OCI-LY3 (cell line): ENCODE measurements at regions not wholly inside any gene's neighbourhood (a gene's known extent, or its start where the extent isn't known, plus 50 kb on each side); places are given as distances from the start of the nearest gene placed in this dataset.
"Not testable (repeated sequence)": the region's sequence is repeated elsewhere in the genome, so short reads cannot be mapped to it uniquely, and the experiment has no call there.

Source experiments
- EZH2phosphoT487 ChIP-seq: fragments of 200-600 bp; shearing (Covaris generic); IDR thresholded peaks from 2 replicates; pipeline ENCODE4 v1.6.1; 2018; ENCODE audit warnings: antibody characterized with exemption, mixed run types, low read depth
- TF ChIP-seq, protein P1 (sequence below): fragments of 200-600, 300-600 bp; sonication (generic); IDR thresholded peaks from 2 replicates; pipeline ENCODE4 v1.5.1; 2014; ENCODE audit warnings: antibody characterized with exemption, low read length, low read depth

DNA sequence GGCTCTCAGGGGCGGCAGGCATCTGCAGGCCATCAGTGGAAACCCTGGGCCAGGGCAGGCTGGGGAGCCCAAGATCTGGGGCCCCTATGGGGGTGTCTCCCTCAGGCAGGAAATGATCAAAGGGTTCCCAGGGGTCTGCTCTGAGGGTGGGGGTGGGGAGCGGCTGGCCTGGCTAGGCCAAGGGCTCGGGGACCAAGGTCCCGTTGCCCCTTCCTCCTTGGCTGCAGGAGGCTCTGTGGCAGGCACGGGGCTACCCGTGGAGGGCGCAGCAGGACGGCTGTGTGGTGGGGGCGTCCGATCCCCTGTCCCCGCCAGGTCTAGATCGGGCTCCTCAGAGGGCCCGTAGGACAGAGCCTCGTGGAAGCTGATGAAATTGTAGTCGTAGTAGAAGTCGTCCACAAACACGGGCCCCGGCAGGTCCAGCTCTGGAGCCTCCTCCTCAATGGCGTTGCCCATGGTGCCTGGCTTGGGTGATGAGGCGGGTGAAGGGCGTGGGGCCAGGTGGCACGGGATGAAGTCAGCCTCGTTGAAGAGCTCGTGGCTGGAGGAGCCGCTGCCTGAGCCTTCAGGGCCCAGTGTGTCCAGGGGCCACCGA is 117.8 kb upstream of the AKAP13 start:
- TF ChIP-seq, protein P1, sequence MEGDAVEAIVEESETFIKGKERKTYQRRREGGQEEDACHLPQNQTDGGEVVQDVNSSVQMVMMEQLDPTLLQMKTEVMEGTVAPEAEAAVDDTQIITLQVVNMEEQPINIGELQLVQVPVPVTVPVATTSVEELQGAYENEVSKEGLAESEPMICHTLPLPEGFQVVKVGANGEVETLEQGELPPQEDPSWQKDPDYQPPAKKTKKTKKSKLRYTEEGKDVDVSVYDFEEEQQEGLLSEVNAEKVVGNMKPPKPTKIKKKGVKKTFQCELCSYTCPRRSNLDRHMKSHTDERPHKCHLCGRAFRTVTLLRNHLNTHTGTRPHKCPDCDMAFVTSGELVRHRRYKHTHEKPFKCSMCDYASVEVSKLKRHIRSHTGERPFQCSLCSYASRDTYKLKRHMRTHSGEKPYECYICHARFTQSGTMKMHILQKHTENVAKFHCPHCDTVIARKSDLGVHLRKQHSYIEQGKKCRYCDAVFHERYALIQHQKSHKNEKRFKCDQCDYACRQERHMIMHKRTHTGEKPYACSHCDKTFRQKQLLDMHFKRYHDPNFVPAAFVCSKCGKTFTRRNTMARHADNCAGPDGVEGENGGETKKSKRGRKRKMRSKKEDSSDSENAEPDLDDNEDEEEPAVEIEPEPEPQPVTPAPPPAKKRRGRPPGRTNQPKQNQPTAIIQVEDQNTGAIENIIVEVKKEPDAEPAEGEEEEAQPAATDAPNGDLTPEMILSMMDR, result not testable (repeated sequence)
- TF ChIP-seq EZH2phosphoT487, result not testable (repeated sequence)
